OCI-LY7 (cell line): ENCODE measurements at regions not wholly inside any gene's neighbourhood (a gene's known extent, or its start where the extent isn't known, plus 50 kb on each side); places are given as distances from the start of the nearest gene placed in this dataset.

Experiments used
- BruUV-seq: library from RNA; stranded (reverse); fragments of 400-500 nt; replicated peaks from 2 replicates; lab custom pipeline; 2021; lab: Mats Ljungman, UMichigan
- CTCF ChIA-PET: fragments of 300-600 bp; sonication (Branson Sonifier 250); formaldehyde crosslinking; loops from one replicate; lab custom pipeline; 2022; ENCODE audit warnings: antibody characterized with exemption; ENCODE audit not compliant: unreplicated experiment; lab: Charles Lee
- POLR2A ChIA-PET: fragments of 300-600 bp; sonication (Branson Sonifier 250); formaldehyde crosslinking; loops from one replicate; lab custom pipeline; 2022; ENCODE audit warnings: antibody characterized with exemption; lab: Charles Lee
- DNase-seq: peaks from one replicate; pipeline ENCODE4 v3.0.0-alpha.2; 2015; ENCODE audit warnings: low spot score
- H2AFZ ChIP-seq: fragments of 200-600 bp; sonication (generic), shearing (Covaris generic); 2 replicates; pipeline ENCODE4 v1.6.1; 2014; ENCODE audit warnings: mild to moderate bottlenecking, antibody characterized with exemption, low read length, moderate library complexity
- H3K27ac ChIP-seq: fragments of 200-600 bp; sonication (generic); 2 replicates; pipeline ENCODE4 v1.5.1; 2014; ENCODE audit warnings: mixed run types, low read depth, mild to moderate bottlenecking, moderate library complexity, low read length, inconsistent platforms; ENCODE audit not compliant: poor library complexity, severe bottlenecking
- H3K36me3 ChIP-seq: fragments of 200-600 bp; sonication (generic); 2 replicates; pipeline ENCODE4 v1.6.1; 2014; ENCODE audit warnings: mild to moderate bottlenecking, antibody characterized with exemption, low read length, moderate library complexity, mixed read lengths; ENCODE audit not compliant: insufficient read depth
- H3K4me1 ChIP-seq: fragments of 200-600 bp; sonication (generic); 2 replicates; pipeline ENCODE4 v1.5.1; 2014; ENCODE audit warnings: mild to moderate bottlenecking, low read length; ENCODE audit not compliant: insufficient read depth, poor library complexity, severe bottlenecking
- H3K4me2 ChIP-seq: fragments of 200-600 bp; sonication (generic); 2 replicates; pipeline ENCODE4 v1.6.1; 2014; ENCODE audit warnings: mild to moderate bottlenecking, low read length
- H3K4me3 ChIP-seq: fragments of 200-600 bp; sonication (generic); 2 replicates; pipeline ENCODE4 v1.5.1; 2014; ENCODE audit warnings: mild to moderate bottlenecking, low read depth, low read length; ENCODE audit not compliant: poor library complexity, severe bottlenecking
- H3K79me2 ChIP-seq: fragments of 200-600 bp; sonication (generic); 2 replicates; pipeline ENCODE4 v1.6.1; 2016; ENCODE audit warnings: low read depth, mild to moderate bottlenecking, low read length, moderate library complexity, mixed read lengths; ENCODE audit not compliant: insufficient read depth
- H3K9me2 ChIP-seq: fragments of 200-600 bp; sonication (generic); 2 replicates; pipeline ENCODE4 v1.6.1; 2016; ENCODE audit warnings: mild to moderate bottlenecking, low read length, mixed read lengths; ENCODE audit not compliant: insufficient read depth
- H3K9me3 ChIP-seq: fragments of 200-600 bp; sonication (generic); 2 replicates; pipeline ENCODE4 v1.6.1; 2014; ENCODE audit warnings: mild to moderate bottlenecking, mixed run types, low read length, mixed read lengths
- H4K20me1 ChIP-seq: fragments of 200-600 bp; sonication (generic); 2 replicates; pipeline ENCODE4 v1.6.1; 2014; ENCODE audit warnings: mild to moderate bottlenecking, antibody characterized with exemption, low read length, moderate library complexity, mixed read lengths; ENCODE audit not compliant: insufficient read depth
- EZH2phosphoT487 ChIP-seq: fragments of 200-600 bp; sonication (generic); IDR thresholded peaks from 2 replicates; pipeline ENCODE4 v1.6.1; 2018; ENCODE audit warnings: low read depth, borderline replicate concordance, mild to moderate bottlenecking, mixed run types, antibody characterized with exemption, low read length, moderate library complexity, mixed read lengths
- intact Hi-C: fragments of 100-400 bp; cut with micrococcal nuclease; formaldehyde crosslinking; loops from one replicate; pipeline ENCODE4 v1.10.0; 2022; ENCODE audit not compliant: unreplicated experiment
- TF ChIP-seq, protein P1 (sequence below): fragments of 200-600 bp; sonication (generic); conservative IDR thresholded peaks from 2 replicates; pipeline ENCODE4 v1.5.1; 2014; ENCODE audit warnings: mild to moderate bottlenecking, antibody characterized with exemption, low read length, moderate library complexity, mixed read lengths

DNA sequence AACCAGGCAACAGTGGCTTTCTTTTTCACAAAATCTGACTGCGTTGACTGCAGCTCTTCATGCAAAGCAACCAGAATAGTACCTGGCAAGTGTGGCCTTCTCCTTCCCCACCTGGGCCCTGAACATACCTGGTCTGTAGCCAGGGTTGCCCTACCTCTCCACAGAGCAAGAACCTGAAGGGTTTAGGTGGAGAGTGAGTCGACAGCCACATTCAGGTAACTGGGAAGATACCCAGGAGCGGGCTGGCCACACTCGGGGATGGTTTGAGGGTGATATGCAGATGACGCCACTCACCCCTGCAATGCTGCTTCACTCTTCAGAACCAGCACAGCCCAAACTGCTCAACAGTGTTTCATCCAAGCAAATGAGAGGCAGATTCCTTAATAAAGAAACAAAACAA lies 117.3 kb downstream of the TTC32 start:
- H3K79me2 ChIP-seq: no peaks in the 10 kb centered on the region
- no peak overlapping the region for H2AFZ ChIP-seq
- intact Hi-C loops: no loop called here
- no peaks in the 10 kb centered on the region for H3K9me2 ChIP-seq
- no peak overlapping the region for H3K27ac ChIP-seq
- H3K36me3 ChIP-seq: no peaks in the 10 kb centered on the region
- H3K4me1 ChIP-seq: no peaks in the 10 kb centered on the region
- no peaks in the 10 kb centered on the region for H3K9me3 ChIP-seq
- CTCF ChIA-PET: no interaction called here
- DNase-seq: no peak
- no TSS peak for BruUV-seq
- POLR2A ChIA-PET: no interaction called here
- TF ChIP-seq, protein P1, sequence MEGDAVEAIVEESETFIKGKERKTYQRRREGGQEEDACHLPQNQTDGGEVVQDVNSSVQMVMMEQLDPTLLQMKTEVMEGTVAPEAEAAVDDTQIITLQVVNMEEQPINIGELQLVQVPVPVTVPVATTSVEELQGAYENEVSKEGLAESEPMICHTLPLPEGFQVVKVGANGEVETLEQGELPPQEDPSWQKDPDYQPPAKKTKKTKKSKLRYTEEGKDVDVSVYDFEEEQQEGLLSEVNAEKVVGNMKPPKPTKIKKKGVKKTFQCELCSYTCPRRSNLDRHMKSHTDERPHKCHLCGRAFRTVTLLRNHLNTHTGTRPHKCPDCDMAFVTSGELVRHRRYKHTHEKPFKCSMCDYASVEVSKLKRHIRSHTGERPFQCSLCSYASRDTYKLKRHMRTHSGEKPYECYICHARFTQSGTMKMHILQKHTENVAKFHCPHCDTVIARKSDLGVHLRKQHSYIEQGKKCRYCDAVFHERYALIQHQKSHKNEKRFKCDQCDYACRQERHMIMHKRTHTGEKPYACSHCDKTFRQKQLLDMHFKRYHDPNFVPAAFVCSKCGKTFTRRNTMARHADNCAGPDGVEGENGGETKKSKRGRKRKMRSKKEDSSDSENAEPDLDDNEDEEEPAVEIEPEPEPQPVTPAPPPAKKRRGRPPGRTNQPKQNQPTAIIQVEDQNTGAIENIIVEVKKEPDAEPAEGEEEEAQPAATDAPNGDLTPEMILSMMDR: no peak
- TF ChIP-seq EZH2phosphoT487: no peak
- H4K20me1 ChIP-seq: no peaks in the 10 kb centered on the region
- H3K4me2 ChIP-seq: no peak overlapping the region
- no peak overlapping the region for H3K4me3 ChIP-seq

DNA sequence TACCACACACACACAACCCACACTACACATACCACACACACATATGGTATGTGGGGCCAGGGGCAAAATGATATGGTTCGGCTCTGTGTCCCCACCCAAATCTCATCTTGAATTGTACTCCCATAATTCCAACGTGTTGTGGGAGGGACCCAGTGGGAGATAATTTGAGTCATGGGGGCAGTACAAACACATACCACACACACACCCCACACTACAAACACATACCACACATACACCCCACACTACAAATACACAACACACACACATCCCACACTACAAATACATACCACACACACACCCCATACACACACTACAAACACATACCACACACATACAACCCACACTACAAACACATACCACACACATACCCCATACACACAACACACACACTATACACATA lies 117.8 kb downstream of the TTC32 start:
- Histone ChIP-seq H3K4me3 (no peak overlapping the region), H3K79me2 (no peaks in the 10 kb centered on the region), H4K20me1 (no peaks in the 10 kb centered on the region), H3K4me2 (no peak overlapping the region), H3K9me3 (no peaks in the 10 kb centered on the region), H3K36me3 (no peaks in the 10 kb centered on the region), H3K27ac (no peak overlapping the region), H3K9me2 (no peaks in the 10 kb centered on the region), H2AFZ (no peak overlapping the region), H3K4me1 (no peaks in the 10 kb centered on the region)
- intact Hi-C loops: no loop called here
- ChIA-PET CTCF (no interaction called here), POLR2A (no interaction called here)
- TF ChIP-seq, protein P1: no peak
- TF ChIP-seq EZH2phosphoT487: no peak
- DNase-seq: no peak
- no TSS peak for BruUV-seq

DNA sequence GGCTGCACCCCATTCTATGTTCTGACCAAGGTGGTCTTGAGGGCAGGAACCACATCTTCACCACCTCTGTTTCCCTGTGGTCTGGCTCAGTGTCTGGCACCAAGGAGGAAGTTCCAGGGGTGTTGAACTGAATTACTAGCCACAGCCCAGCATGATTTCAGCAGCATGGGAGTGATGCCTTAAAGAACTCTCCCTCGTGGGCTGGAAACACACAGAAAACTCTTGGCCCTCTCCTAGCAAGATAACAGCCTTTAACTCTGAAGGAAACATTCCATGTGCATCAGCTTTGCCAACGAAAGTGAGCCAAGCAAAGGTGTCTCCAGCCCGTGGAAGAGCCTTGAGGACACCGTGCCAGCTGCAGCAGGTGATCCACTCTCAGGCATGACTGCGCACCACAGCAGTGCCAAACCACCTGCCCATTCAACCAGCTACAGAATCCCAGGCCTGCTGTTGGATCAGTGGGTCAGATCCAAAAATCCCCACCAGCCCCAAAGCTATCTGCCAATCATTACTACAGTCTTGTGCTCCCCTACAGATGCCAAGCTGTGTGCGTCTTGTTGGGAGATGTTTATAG lies 124.8 kb downstream of the TTC32 start:
- no peaks in the 10 kb centered on the region for H3K9me2 ChIP-seq
- ChIA-PET CTCF (no interaction called here), POLR2A (no interaction called here)
- no peaks in the 10 kb centered on the region for H3K4me1 ChIP-seq
- no TSS peak for BruUV-seq
- no peaks in the 10 kb centered on the region for H3K9me3 ChIP-seq
- H3K79me2 ChIP-seq: no peaks in the 10 kb centered on the region
- no peaks in the 10 kb centered on the region for H3K36me3 ChIP-seq
- DNase-seq: no peak
- H3K4me3 ChIP-seq: no peak overlapping the region
- intact Hi-C loops: no loop called here
- H3K4me2 ChIP-seq: no peak overlapping the region
- H4K20me1 ChIP-seq: no peaks in the 10 kb centered on the region
- no peak overlapping the region for H3K27ac ChIP-seq
- no peak overlapping the region for H2AFZ ChIP-seq
- TF ChIP-seq, protein P1: no peak
- TF ChIP-seq EZH2phosphoT487: no peak
